Smooth muscle cell (in vitro differentiated cells): ENCODE measurements at regions not wholly inside any gene's neighbourhood (a gene's known extent, or its start where the extent isn't known, plus 50 kb on each side); places are given as distances from the start of the nearest gene placed in this dataset.

ENCODE experiments used
- DNase-seq: peaks from one replicate; lab custom pipeline; 2025; ENCODE audit not compliant: unreplicated experiment; lab: John Stamatoyannopoulos, UW
- H2AFZ ChIP-seq: fragments of 200-600 bp; sonication (generic); 2 replicates; pipeline ENCODE4 v1.6.0; 2016; ENCODE audit warnings: antibody characterized with exemption, low read depth, mild to moderate bottlenecking
- H3F3A ChIP-seq: fragments of 200-600 bp; sonication (generic); 2 replicates; pipeline ENCODE4 v1.6.0; 2017; ENCODE audit warnings: antibody characterized with exemption, low read depth
- H3K27ac ChIP-seq: fragments of 200-600 bp; sonication (generic); 2 replicates; pipeline ENCODE4 v1.5.1; 2016; ENCODE audit warnings: low read depth, mild to moderate bottlenecking
- H3K27me3 ChIP-seq: fragments of 200-600 bp; sonication (generic); 2 replicates; pipeline ENCODE4 v1.6.1; 2016; ENCODE audit warnings: low read depth, mild to moderate bottlenecking
- H3K36me3 ChIP-seq: fragments of 200-600 bp; sonication (generic); 2 replicates; pipeline ENCODE4 v1.5.1; 2016; ENCODE audit warnings: low read depth
- H3K4me1 ChIP-seq: fragments of 200-600 bp; sonication (generic); 2 replicates; pipeline ENCODE4 v1.5.1; 2016; ENCODE audit warnings: low read depth
- H3K4me2 ChIP-seq: fragments of 200-600 bp; sonication (generic); 2 replicates; pipeline ENCODE4 v1.6.0; 2016; ENCODE audit warnings: mild to moderate bottlenecking
- H3K4me3 ChIP-seq: fragments of 200-600 bp; sonication (generic); 2 replicates; pipeline ENCODE4 v1.5.1; 2016; ENCODE audit warnings: mild to moderate bottlenecking
- H3K79me2 ChIP-seq: fragments of 200-600 bp; sonication (generic); 2 replicates; pipeline ENCODE4 v1.6.0; 2016; ENCODE audit warnings: low read depth, mild to moderate bottlenecking
- H3K9ac ChIP-seq: fragments of 200-600 bp; sonication (generic); 2 replicates; pipeline ENCODE4 v1.6.0; 2016; ENCODE audit warnings: low read depth
- H3K9me3 ChIP-seq: fragments of 200-600 bp; sonication (generic); replicated peaks from 2 replicates; pipeline ENCODE4 v1.5.1; 2016; ENCODE audit warnings: low read depth
- H4K20me1 ChIP-seq: fragments of 200-600 bp; sonication (generic); 2 replicates; pipeline ENCODE4 v1.6.0; 2016; ENCODE audit warnings: low read depth
- WGBS: methylation state at CpG from one replicate; pipeline ENCODE4 v1.1.7; 2016; ENCODE audit warnings: low lambda C conversion rate; 5-methylcytosine and 5-hydroxymethylcytosine counted together
- TF ChIP-seq, protein P1 (sequence below): fragments of 200-600 bp; sonication (generic); IDR thresholded peaks from 2 replicates; pipeline ENCODE4 v1.5.1; 2017; ENCODE audit warnings: borderline replicate concordance, mild to moderate bottlenecking, antibody characterized with exemption; ENCODE audit not compliant: insufficient read depth, poor library complexity, severe bottlenecking

DNA sequence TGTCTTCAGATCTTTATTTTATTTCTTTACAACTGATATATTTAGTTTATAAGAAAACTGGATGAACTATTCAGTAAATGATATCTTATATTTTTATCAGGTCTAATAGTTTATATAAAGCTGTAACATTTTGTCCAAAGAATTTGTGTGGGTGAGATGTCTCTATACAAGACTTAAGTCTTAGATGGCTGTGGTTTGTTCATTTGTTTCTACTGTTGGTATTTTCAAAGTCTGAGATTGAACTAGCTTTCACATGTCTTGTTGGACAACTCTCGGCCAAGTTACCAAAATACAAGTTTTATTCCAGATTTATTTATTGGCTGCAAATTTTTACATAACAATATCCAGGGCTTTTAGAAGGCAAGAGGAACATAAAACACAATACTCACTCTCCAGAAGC is 286.0 kb downstream of the NR2F1-AS1 start:
- Histone ChIP-seq H3F3A (no peaks in the 10 kb centered on the region), H3K9me3 (no peaks in the 10 kb centered on the region), H3K9ac (no peak overlapping the region), H3K4me2 (no peak overlapping the region), H3K4me1 (peaks cover 13% of the 10 kb centered on the region), H4K20me1 (no peaks in the 10 kb centered on the region), H3K27ac (no peak overlapping the region), H3K36me3 (no peaks in the 10 kb centered on the region), H3K27me3 (no peaks in the 10 kb centered on the region), H3K4me3 (no peak overlapping the region), H2AFZ (no peak overlapping the region), H3K79me2 (no peaks in the 10 kb centered on the region)
- DNase-seq = no peak
- WGBS = 73% methylated on average over 1 of the region's 1 CpG
- TF ChIP-seq, protein P1, sequence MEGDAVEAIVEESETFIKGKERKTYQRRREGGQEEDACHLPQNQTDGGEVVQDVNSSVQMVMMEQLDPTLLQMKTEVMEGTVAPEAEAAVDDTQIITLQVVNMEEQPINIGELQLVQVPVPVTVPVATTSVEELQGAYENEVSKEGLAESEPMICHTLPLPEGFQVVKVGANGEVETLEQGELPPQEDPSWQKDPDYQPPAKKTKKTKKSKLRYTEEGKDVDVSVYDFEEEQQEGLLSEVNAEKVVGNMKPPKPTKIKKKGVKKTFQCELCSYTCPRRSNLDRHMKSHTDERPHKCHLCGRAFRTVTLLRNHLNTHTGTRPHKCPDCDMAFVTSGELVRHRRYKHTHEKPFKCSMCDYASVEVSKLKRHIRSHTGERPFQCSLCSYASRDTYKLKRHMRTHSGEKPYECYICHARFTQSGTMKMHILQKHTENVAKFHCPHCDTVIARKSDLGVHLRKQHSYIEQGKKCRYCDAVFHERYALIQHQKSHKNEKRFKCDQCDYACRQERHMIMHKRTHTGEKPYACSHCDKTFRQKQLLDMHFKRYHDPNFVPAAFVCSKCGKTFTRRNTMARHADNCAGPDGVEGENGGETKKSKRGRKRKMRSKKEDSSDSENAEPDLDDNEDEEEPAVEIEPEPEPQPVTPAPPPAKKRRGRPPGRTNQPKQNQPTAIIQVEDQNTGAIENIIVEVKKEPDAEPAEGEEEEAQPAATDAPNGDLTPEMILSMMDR = no peak

DNA sequence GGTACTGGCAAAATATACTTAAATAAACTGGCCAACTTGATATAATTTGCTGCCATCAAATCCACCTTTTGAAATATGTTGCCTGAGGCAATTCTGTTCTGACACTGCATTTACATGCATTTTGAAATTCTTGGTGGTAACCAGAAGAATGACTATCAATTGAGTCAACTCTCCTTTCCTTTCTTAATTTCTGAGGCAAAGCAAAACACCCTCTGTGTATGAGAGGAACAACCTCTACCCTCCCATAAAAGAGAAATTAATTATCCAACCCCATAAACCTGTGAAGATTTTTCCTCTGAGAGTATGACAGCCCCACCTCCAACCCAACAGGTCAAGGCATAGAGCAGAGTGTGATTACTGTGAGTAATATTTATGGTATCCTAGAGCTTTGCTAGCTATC is 286.8 kb downstream of the NR2F1-AS1 start:
- no peak overlapping the region for H3K9ac ChIP-seq
- no peak for DNase-seq
- no peak overlapping the region for H2AFZ ChIP-seq
- peaks cover 6% of the 10 kb centered on the region for H3K4me1 ChIP-seq
- no peak overlapping the region for H3K27ac ChIP-seq
- H3K4me2 ChIP-seq = no peak overlapping the region
- H3K4me3 ChIP-seq = no peak overlapping the region
- no peaks in the 10 kb centered on the region for H4K20me1 ChIP-seq
- H3K36me3 ChIP-seq = no peaks in the 10 kb centered on the region
- no peaks in the 10 kb centered on the region for H3K27me3 ChIP-seq
- no peaks in the 10 kb centered on the region for H3K79me2 ChIP-seq
- no peaks in the 10 kb centered on the region for H3K9me3 ChIP-seq
- TF ChIP-seq, protein P1 = no peak
- no peaks in the 10 kb centered on the region for H3F3A ChIP-seq

DNA sequence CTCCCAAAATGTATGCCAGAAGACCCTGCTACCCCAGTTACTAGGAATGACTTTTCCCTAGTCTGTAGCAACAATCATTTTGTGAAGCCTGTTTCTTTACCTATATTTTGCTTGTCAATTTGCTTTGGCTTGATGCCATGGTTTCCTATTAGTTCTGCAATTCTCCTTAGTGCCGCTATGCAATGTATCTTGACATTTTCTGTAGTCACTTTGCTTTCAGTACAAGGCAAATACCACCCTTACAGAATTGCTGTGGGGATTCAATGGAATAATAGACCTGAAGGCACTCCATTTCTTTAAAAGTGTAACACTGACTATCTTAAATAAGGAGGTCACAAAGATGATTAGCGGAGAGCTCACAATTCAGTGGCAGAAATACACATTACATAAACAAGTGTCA is 291.1 kb downstream of the NR2F1-AS1 start:
- no peak overlapping the region for H3K4me3 ChIP-seq
- no peaks in the 10 kb centered on the region for H3K27me3 ChIP-seq
- DNase-seq = no peak
- no peaks in the 10 kb centered on the region for H3K36me3 ChIP-seq
- H3F3A ChIP-seq = no peaks in the 10 kb centered on the region
- H3K4me2 ChIP-seq = no peak overlapping the region
- no peak overlapping the region for H2AFZ ChIP-seq
- H4K20me1 ChIP-seq = no peaks in the 10 kb centered on the region
- TF ChIP-seq, protein P1 = no peak
- no peak overlapping the region for H3K27ac ChIP-seq
- H3K9ac ChIP-seq = no peak overlapping the region
- H3K79me2 ChIP-seq = no peaks in the 10 kb centered on the region
- no peaks in the 10 kb centered on the region for H3K9me3 ChIP-seq
- 99% methylated on average over 2 of the region's 2 CpGs for WGBS
- no peaks in the 10 kb centered on the region for H3K4me1 ChIP-seq

DNA sequence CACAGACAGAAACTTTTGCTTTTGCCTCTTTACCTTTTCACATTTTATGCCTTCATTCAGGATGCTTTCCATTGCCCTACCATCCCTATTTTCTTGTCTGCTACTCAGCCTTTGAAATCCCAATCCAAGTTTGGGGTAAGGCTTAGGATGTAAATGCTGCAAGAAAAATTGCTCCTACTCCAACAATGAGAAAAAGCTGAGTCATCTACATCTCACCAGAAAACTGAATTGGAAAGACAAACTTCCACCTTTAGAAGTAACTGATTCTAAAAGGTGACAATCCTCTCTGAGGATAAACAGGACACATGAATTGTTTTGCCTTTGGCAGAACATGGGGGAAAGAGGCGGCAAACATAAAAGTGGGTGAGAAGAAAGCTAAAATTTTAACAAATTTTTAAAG is 295.6 kb downstream of the NR2F1-AS1 start:
- Histone ChIP-seq H3K4me1 (no peaks in the 10 kb centered on the region), H3K27ac (no peak overlapping the region), H4K20me1 (no peaks in the 10 kb centered on the region), H3K27me3 (no peaks in the 10 kb centered on the region), H3K4me2 (no peak overlapping the region), H3K9me3 (no peaks in the 10 kb centered on the region), H3K4me3 (no peak overlapping the region), H3K79me2 (no peaks in the 10 kb centered on the region), H2AFZ (no peak overlapping the region), H3K36me3 (no peaks in the 10 kb centered on the region), H3K9ac (no peak overlapping the region), H3F3A (no peaks in the 10 kb centered on the region)
- no peak for DNase-seq
- 79% methylated on average over 1 of the region's 1 CpG for WGBS
- TF ChIP-seq, protein P1 = no peak
